GM19025 (cell line): ENCODE measurements at regions not wholly inside any gene's neighbourhood (a gene's known extent, or its start where the extent isn't known, plus 50 kb on each side); places are given as distances from the start of the nearest gene placed in this dataset.

Experiments
- ATAC-seq: cut with Tn5 transposase; IDR thresholded peaks from one replicate; pipeline ENCODE4 v1.9.1; 2021; ENCODE audit warnings: mild to moderate bottlenecking, low read depth, moderate library complexity; ENCODE audit not compliant: unreplicated experiment

DNA sequence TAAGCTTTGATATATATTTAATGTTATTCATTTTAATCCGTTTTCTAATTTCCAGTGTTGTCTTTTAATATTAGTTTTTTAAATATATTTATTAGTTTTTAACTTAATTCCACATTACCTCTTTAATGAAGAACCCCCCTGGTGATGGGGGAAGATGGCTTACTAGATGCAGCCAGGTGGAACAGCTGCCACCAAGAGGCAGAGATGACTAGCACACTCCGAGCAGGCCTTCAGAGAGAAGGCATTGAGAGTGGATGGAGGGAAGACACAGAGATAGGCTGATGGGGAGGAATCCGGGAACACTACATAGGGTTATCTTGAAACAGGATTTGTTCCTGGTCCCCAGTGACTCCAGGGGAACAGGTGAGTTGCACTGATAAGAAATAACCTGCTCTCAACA is 771.6 kb downstream of the LRFN5 start:
- no peak for ATAC-seq

DNA sequence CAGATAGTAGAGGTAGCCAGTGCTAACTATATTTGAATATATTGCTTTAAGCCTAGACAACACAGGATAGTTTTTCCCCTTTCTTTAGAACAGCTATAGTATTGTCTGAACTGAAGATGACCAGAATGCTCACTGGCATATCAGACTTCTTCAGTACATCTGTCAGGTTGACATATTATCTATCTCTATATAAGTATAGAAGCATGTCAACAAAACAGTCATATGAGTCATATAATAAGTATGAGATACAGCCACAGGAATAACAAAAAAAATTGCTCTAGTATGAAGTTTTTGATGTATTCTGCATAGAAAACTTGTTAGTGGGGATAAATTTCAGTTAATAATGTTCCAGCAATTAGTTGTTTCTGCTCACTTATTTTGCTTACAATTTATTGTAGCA is 767.7 kb downstream of the LRFN5 start:
- no peak for ATAC-seq

DNA sequence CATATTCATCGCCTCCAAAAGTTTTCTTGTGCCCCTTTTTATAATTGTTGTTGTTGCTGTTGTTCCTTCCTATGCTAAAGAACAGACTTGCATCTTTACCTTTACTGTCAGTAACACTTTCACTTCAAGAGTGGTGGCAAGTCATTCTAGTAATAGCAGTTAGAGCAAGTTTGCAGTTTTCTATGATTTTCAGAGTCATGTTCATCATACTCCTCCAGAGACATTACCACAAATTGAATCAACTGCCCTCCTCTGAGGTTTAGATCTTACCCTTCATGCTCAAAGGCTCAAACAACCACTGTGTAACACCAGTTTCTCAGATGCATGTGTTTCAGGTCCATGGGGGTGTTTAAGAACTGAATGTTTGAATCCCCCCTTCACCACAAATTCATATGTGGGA is 763.4 kb downstream of the LRFN5 start:
- no peak for ATAC-seq

DNA sequence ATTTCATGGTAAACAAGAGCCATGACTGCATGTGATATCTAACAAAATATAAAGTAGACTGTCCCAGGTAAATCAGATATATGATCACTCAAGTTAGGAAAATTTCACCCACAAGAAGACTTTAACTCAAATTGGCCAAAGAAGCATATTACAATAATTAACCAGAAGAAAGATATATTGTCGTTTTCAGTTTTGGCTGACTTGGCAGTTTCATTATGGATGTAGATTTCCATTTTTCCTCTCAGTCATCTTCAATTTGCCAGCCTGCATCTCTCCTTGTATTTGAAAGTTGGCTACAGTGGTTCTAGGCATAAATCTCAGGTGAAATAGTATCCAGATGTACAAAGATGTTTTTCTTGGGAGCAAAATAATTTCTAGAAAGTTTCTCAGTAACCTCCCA is 761.6 kb downstream of the LRFN5 start:
- ATAC-seq: no peak

DNA sequence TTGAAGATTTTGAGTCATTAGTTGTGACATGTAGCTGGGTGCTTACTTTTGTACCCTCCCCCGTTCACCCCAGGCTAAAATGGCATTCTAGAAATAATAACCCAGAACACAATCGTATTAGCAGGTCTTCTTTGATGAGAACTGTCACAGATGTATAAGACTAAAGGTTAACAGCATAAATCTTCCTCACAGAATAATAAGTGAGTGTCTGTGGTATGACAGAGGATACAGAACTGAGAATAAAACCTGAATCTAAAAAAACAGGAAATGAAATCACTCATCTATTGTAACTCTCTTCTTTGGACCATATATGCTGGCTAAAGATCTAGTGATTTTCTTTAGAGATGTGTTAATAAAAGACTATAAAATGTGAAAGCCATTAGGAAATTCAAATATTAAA is 746.6 kb downstream of the LRFN5 start:
- ATAC-seq: no peak

DNA sequence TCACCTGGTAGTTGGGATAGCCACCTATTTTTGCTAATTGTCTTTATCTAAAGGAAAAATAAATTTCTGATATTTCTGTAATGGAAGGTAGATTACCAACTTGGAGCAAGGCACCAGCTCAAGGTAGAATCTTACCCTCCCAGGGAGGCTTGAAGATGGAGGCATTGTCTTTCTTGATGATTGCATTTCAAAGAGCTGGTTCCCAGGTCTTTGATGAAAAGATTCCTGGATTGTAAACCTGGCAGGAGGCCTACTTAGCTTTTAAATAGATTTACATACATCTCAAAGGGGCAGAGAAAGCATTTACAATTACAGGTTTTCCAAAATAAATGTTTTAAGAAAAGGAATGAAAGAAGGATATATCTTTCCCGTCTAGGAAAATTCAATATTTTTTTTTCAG is 729.2 kb downstream of the LRFN5 start:
- ATAC-seq: no peak

DNA sequence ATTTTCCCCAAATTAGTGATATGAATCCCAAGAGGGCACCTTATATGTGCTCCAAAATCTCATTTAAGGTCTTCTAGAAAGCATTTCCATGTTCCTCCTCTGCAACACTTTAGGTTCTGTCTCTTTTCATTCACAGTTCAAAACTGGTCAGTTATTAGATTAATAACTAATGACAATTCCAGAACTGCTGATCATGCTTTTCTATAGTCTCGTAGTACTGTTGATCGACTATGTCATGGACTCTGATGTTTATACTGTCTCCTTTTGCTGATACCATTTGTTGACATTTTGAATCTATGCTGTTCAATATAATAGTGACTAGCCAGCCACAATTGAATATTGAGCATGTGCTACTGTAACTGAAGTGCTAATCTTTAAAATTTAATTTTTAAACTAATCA is 728.3 kb downstream of the LRFN5 start:
- no peak for ATAC-seq

DNA sequence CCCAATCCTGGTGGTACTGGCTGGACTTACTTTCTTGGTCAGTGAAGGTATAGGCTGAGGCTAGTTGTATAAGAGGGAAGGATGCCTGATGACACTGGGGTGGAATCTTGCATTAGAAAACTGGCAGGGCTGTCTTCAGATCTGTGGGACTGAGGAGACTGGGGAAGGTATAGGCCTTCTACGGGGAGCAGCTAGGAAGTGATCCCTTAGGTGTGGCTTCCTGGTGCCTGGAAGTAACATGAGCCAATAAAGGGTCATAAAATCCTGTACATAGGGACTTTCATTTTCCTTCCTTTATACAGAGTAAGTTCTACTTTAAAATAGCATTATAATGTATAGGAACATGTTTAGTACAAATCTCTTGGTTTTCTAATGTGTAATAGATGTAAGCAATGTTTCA is 716.8 kb downstream of the LRFN5 start:
- no peak for ATAC-seq

DNA sequence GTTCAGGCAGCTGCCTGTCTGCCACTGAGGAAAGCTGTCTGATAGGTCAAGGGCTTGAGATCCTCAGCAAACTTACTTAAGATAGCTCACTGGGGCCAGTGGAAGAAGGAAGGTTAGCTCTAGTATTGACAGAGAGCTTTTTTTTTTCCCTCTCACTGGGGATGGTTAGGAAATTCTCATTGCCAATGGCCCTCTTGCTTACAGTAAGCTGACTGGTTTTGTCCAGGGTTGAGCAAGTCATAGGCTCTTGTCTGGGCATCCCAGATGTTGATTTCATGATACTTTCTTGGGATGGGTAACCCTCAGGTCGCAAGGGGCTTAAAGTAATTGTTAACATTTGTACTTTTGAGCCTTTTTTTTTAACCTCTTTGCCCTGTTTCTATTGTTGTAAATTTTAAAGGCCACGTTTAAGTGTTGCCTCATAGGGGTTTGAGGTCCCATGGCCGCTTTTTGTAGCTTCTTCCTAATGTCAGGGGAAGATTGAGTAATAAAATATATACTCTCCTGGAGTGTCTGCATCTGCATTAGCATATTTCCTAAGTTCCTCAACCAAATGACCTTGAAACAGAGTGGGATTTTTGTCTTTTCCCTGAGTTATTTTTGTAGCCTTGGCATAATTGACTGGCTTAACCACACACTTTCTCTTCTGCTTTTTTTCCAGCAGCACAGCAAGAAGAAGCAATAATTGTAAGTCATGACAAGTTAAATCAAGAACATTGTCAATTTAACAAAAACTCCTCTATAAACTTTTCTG is 716.0 kb downstream of the LRFN5 start:
- no peak for ATAC-seq

DNA sequence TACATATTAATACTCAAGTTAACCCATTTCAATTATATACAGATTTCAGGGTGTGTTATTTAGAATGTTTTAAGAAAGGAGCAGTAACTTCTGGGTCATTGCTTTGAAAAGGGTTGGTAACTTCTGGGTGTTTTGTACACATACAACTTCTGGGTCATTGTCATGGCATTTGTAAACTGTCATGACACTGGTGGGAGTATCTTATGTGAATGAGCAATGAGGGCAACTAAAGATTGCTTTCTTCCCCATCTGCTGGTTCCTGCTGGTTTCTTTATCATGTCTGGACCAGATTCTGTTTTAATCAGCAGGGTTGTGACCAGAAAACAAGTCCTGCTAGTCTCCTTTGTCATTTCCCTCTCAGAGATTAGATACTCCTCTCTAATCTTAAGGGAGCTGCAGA is 713.3 kb downstream of the LRFN5 start:
- no peak for ATAC-seq

DNA sequence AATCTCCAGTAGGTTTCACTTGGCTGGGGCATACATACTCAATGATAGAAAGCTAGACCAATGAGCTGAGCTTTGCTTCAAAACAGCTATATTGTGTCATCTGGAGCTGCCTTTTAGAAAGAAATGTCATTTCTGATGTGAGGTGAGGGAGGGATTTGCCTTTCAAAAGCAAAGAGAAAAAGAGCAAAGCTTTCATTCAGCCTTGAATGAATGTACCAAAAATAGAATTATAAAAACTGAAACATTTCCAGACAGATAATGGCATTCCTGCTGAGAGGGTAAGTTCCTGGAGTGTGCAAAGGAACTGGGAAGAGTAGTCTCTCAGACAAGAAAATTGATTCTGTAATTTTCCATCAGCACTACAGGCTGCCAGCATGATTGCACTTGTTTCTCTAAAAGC is 710.0 kb downstream of the LRFN5 start:
- no peak for ATAC-seq

DNA sequence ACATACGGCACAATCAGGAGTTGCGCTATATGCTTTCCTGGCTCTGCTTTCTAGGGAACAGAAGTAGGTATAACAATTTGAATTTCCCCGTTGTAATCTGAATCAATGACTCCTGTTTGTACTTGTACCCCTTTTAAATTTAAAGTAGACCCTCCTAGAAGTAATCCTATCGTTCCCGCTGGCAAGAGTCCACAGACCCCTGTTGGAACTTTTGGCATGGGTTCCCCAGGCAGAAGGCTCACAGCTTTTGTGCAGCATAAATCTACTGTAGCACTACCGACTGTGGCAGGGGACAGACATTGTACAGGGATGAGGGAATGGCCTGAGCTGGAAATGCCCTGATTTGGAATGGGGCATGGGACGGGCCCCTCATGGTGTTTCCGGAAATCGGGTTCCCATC is 705.2 kb downstream of the LRFN5 start:
- ATAC-seq: no peak

DNA sequence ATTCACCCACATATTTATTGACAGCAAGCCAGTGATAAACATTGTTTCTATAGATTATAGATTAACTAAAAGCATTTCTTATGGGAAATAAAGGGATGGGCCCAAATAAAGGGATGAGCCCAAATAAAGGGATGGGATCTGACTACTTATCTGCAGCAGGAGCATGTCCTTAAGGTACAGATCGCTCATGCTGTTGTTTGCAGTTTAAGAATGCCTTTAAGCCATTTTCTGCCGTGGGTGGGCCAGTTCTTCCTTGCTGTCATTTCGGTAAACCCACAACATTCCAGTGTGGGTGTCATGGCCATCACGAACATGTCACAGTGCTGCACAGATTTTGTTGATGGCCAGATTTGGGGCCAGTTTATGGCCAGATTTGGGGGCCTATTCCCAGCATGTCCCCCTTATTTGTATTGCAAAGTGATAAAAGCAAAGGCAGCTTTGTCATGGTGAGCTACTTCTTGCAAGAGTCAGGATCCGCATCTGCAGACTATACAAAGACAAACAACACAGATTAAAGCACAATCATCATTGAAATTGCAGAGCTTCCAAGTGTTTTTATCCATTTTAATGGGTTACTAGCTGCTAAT is 700.7 kb downstream of the LRFN5 start:
- ATAC-seq: no peak

DNA sequence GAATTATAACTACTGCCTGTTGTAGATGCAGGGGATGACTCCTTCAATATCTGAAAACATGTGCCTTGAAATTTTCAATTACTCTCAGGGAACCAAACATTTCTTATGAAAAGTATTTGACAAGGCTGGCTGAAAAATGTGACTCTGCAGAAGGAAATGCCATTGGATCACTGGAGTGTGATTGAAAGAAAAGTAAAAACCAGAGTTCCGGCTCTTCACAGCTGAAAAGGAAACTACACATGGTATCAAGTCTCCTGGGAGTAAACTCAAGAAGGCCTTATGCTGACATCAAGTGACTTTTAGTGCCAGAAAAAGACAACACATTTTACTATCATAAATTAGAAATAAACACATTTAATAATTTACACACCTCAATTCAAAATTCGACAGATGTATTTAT is 693.0 kb downstream of the LRFN5 start:
- ATAC-seq: no peak

DNA sequence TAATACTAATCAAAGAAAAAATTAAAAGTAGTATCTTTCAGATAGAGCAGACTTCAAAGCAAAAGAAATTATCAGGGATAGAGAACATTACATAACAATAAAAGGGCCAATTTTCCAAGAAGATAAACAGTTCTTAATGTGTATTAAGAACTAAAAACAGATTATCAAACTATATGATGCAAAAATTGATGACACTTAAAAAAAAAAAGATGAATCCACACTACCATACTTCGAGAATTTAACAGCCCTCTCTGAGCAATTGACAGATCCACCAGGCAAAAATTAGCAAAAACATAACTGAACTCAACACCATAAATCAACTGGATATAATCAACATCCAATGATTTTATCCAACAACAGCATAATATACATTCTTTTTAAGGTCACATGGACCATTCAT is 686.5 kb downstream of the LRFN5 start:
- no peak for ATAC-seq

DNA sequence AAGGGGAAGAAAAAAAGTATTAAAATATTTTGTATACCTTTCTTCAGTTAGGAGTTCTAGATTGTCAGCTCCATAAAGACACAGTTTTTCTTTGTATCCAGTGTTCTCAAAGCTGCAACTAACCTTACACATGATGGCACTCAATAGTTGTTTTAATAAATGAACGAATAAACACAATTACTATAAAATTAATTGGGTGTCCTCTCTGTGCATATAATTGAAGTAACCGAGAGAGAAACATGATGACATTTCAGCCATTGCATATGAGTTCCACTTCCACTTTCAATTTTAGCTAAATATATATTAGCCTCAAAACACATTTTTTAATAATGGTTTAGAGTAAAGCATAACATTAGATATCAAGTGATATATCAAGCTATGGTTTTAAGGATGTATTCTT is 671.2 kb downstream of the LRFN5 start:
- ATAC-seq: no peak

DNA sequence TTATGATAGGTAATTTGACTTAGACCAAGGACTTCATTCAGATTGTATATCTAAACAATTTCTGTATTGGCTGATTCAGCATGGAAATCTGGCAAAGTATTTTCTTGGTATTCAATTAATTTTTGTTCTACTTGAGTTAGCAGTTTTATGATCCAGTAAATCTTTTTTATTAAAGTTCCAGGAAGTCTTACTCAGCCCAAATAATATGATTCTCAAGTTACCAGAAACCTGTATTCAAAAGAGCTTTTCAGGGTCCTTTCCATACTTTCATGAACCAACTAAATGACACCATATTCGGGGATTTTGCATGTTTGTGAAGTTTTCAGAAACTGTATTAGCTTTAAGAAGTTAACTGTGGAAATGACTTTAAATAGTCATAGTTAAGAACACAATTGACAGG is 662.6 kb downstream of the LRFN5 start:
- no peak for ATAC-seq

DNA sequence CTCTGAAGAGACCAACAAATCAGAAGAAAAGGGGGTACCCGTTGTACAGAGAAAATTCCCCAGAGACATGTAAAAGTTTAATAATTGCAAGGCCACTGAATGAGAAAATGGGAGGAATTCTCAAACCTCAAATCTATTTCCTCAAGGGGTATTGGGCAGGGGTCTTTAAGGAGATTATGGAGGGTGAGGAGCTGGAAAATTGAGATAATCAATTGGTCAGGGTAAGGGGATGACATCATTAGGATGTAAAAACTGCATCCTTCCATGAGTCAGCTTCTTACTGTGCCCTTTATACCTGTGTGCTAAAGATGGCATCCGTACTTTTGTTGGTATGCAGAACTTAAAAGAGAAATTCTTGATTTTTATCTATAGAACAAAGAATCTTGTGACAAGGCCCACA is 641.5 kb downstream of the LRFN5 start:
- no peak for ATAC-seq

DNA sequence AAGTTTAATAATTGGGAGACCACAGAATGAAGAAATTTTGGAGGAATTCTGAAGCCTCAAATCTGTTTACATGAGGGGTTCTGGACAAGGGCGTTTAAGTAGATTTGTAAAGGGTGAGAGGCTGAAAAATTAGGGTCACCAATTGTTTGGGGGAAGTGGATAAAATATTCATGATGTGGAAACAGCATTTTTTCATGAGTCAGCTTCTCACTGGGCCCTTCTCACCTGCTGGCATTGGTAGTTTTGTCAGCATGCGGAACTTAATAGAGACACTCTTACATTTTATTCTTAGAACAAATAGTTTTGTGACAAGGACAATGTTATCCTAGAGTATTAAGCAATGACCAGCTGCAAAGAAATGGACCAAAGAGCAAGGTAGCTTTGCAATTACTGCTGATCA is 634.4 kb downstream of the LRFN5 start:
- no peak for ATAC-seq

DNA sequence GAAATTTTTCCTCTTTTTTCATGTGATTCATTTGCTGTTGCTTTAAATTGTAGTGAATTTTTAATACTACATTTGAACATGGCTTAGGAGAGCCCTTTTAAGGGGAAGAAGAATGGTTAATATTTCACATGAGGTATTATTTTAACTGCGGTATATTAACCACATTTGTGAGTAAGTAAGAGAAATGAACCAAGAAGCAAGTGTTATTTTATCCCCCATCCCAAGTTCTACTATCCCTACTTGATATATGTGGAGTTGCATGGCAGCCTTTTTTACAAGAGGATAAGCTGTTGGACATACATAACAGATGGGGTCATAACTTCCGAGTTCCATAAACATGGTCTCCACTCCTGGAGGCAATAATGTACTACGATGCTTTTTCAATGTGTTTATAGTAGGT is 623.3 kb downstream of the LRFN5 start:
- ATAC-seq: no peak

DNA sequence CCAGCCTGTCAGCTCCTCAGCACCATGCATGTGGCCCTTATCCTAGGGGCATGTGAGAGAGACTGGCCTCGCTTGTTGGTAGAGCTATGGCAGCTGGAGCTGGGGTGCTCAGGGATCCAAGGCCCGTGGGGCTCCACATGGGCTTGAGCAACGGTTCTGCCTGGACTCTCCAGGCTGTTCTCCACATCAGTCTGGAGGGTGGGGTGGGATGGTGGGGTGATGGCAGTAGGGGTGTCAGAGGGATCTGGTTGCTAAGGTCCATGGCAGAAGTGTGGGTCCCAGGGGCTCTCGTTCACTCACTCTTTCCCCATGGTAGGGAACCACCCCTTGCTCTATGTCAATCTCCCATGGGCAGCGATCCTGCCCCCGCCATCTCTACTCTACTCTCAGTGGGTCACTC is 622.6 kb downstream of the LRFN5 start:
- ATAC-seq: no peak

DNA sequence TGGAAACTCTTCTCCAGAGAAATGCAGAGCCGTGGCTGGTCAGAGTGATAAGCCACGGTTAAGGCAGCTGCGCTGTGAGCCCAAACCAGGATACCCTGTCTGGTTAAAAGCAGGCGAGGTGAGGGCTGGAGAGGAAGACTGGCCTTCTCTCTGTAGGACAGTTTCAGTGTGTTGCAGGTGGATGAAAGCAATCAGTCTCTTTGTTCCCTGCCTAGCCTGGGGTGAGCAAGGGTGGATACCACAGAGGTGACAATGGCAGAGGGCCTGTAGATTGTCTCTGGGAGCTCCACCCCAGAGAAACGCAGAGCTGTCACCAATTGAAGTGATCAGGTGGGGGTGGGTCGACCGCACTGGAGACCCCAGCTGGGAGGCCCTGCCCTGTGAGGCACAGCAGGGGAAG is 621.9 kb downstream of the LRFN5 start:
- no peak for ATAC-seq
